Skeletal muscle tissue (tissue), 3 donors: ENCODE measurements at regions not wholly inside any gene's neighbourhood (a gene's known extent, or its start where the extent isn't known, plus 50 kb on each side); places are given as distances from the start of the nearest gene placed in this dataset.

Source experiments
- H3K27ac ChIP-seq: one replicate; pipeline ENCODE4 v1.7.0; 2013; ENCODE audit warnings: mild to moderate bottlenecking, low read depth, low read length, inconsistent platforms
- H3K27me3 ChIP-seq, 3 donors: one replicate each; pipeline ENCODE4 v1.7.0; 2013; ENCODE audit warnings: low read length in 3 of 3; ENCODE audit not compliant: control insufficient read depth in 3 of 3, insufficient read depth in 3 of 3
- H3K36me3 ChIP-seq, 3 donors: one replicate each; pipeline ENCODE4 v1.7.0; 2013; ENCODE audit warnings: low read length in 3 of 3; ENCODE audit not compliant: control insufficient read depth in 3 of 3, insufficient read depth in 3 of 3
- H3K4me1 ChIP-seq, 3 donors: one replicate each; pipeline ENCODE4 v1.7.0; 2013; ENCODE audit warnings: low read length in 3 of 3, mild to moderate bottlenecking in 3 of 3; ENCODE audit not compliant: control insufficient read depth in 3 of 3, insufficient read depth in 3 of 3
- H3K4me3 ChIP-seq, 3 donors: one replicate each; pipeline ENCODE4 v1.7.0; 2013; ENCODE audit warnings: low read length in 3 of 3
- H3K9ac ChIP-seq, 3 donors: one replicate each; pipeline ENCODE4 v1.7.0; 2013; ENCODE audit warnings: low read length in 3 of 3, mild to moderate bottlenecking in 3 of 3, moderate library complexity in 2 of 3, low read depth in 1 of 3
- H3K9me3 ChIP-seq, 3 donors: one replicate each; pipeline ENCODE4 v1.7.0; 2013; ENCODE audit warnings: low read length in 3 of 3; ENCODE audit not compliant: control insufficient read depth in 3 of 3
- donor health status: Osteomylitis.

GRCh38 chr5:2251751-2252150 lies 369.0 kb upstream of the IRX4 start:
- H3K9ac ChIP-seq: no peak overlapping the region
- H3K36me3 ChIP-seq: no peaks in the 10 kb centered on the region
- no peak overlapping the region for H3K4me3 ChIP-seq
- peaks cover 0 to 14% (median 4%) of the 10 kb centered on the region in 3 donors for H3K27me3 ChIP-seq
- no peaks in the 10 kb centered on the region for H3K4me1 ChIP-seq
- H3K27ac ChIP-seq: no peak overlapping the region
- H3K9me3 ChIP-seq: peaks cover 0 to 1% (median 0%) of the 10 kb centered on the region in 3 donors

- Histone ChIP-seq H3K9me3 (peaks cover 0 to 2% (median 0%) of the 10 kb centered on the region in 3 donors), H3K36me3 (no peaks in the 10 kb centered on the region), H3K9ac (no peak overlapping the region), H3K27ac (no peak overlapping the region), H3K27me3 (peaks cover 0 to 14% (median 2%) of the 10 kb centered on the region in 3 donors), H3K4me1 (no peaks in the 10 kb centered on the region), H3K4me3 (no peak overlapping the region)
These were observed 368.6 kb upstream of the IRX4 start for GRCh38 chr5:2251298-2251697.

DNA sequence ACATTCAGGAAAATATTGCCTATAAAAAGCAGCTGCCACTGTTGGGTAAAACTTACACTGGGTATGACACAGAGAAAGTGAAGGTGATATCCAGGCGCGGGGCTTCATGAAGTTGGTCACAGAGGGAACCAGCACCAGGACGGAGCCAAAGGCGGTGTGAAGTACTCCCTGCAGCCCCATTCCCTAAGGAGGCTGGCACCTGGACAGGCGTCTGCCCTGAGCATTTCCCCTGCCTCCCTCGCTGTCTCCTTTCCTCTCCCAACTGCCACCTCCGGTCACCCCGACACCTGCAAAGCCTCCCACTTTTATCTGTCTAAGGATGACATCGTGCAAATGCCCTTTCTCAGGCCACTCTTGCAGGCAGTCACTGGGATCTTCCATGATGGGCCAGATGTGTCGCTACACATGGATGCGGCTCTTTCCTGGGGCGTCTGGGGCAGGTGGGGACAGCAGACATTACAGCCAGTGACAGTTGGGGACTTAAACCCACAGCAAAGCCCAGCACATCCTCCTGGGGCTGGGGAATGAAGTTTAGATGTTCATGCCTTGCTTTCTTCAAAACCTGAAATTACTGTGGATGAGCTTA lies 367.7 kb upstream of the IRX4 start:
- Histone ChIP-seq H3K27me3 (peaks cover 0 to 10% (median 0%) of the 10 kb centered on the region in 3 donors), H3K9ac (no peak overlapping the region), H3K9me3 (peaks cover 0 to 2% (median 0%) of the 10 kb centered on the region in 3 donors), H3K4me3 (no peak overlapping the region), H3K36me3 (no peaks in the 10 kb centered on the region), H3K4me1 (no peaks in the 10 kb centered on the region), H3K27ac (no peak overlapping the region)

GRCh38 chr5:2249442-2249841 lies 366.7 kb upstream of the IRX4 start:
- Histone ChIP-seq H3K36me3 (no peaks in the 10 kb centered on the region), H3K9me3 (peaks cover 0 to 2% (median 0%) of the 10 kb centered on the region in 3 donors), H3K4me3 (no peak overlapping the region), H3K27me3 (peaks cover 0 to 10% (median 0%) of the 10 kb centered on the region in 3 donors), H3K27ac (no peak overlapping the region), H3K4me1 (no peaks in the 10 kb centered on the region), H3K9ac (no peak overlapping the region)

DNA sequence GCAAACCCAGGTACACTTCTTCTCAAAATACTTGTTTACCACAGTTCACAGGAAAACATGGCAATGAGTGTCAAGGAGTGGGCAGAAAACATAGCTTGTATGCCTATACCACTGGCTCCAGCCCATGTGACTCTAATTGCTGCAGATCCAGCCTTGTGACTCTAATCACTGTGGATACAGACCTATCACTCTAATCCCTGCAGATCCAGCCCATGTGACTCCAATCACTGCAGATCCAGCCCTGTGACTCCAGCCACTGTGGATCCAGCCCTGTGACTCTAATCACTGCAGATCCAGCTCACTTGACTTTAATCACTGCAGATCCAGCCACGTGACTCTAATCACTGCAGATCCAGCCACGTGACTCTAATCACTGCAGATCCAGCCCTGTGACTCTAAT lies 366.3 kb upstream of the IRX4 start:
- Histone ChIP-seq H3K27ac (no peak overlapping the region), H3K4me3 (no peak overlapping the region), H3K9ac (no peak overlapping the region), H3K9me3 (peaks cover 0 to 2% (median 0%) of the 10 kb centered on the region in 3 donors), H3K4me1 (no peaks in the 10 kb centered on the region), H3K27me3 (peaks cover 0 to 10% (median 0%) of the 10 kb centered on the region in 3 donors), H3K36me3 (no peaks in the 10 kb centered on the region)

DNA sequence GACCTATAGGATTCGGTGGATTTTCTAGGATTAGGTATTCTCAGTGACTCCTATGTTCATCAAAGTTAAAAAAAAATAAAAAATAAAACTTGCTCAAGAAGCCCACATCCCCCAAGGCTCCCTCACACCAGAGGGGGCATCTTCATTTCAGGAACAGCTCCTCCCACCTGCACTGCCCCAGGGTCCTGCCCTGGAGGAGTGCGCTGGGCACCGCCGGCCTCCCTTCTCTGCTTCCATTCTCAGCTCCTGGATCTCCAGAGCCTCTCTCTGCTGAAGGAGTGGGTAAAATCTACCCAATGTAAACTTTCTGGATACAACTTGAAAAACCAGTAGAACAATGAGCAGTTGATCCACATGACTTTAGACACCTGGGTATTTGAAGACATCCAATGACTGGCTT lies 359.8 kb upstream of the IRX4 start:
- Histone ChIP-seq H3K27ac (no peak overlapping the region), H3K9me3 (peaks cover 0 to 2% (median 0%) of the 10 kb centered on the region in 3 donors), H3K27me3 (no peaks in the 10 kb centered on the region), H3K9ac (no peak overlapping the region), H3K4me1 (no peaks in the 10 kb centered on the region), H3K4me3 (no peak overlapping the region), H3K36me3 (no peaks in the 10 kb centered on the region)

GRCh38 chr5:2241842-2242241 lies 359.1 kb upstream of the IRX4 start:
- H3K27ac ChIP-seq: no peak overlapping the region
- H3K27me3 ChIP-seq: no peaks in the 10 kb centered on the region
- H3K9ac ChIP-seq: no peak overlapping the region
- H3K4me1 ChIP-seq: no peaks in the 10 kb centered on the region
- no peak overlapping the region for H3K4me3 ChIP-seq
- no peaks in the 10 kb centered on the region for H3K36me3 ChIP-seq
- H3K9me3 ChIP-seq: peaks cover 0 to 1% (median 0%) of the 10 kb centered on the region in 3 donors

- H3K9me3 ChIP-seq: peaks cover 0 to 3% (median 0%) of the 10 kb centered on the region in 3 donors
- H3K4me3 ChIP-seq: no peak overlapping the region
- H3K27me3 ChIP-seq: no peaks in the 10 kb centered on the region
- no peaks in the 10 kb centered on the region for H3K36me3 ChIP-seq
- no peaks in the 10 kb centered on the region for H3K4me1 ChIP-seq
- H3K27ac ChIP-seq: no peak overlapping the region
- H3K9ac ChIP-seq: no peak overlapping the region
These were observed 357.6 kb upstream of the IRX4 start for GRCh38 chr5:2240118-2240904.

GRCh38 chr5:2239201-2239910 lies 356.6 kb upstream of the IRX4 start:
- no peaks in the 10 kb centered on the region for H3K4me1 ChIP-seq
- no peaks in the 10 kb centered on the region for H3K27me3 ChIP-seq

DNA sequence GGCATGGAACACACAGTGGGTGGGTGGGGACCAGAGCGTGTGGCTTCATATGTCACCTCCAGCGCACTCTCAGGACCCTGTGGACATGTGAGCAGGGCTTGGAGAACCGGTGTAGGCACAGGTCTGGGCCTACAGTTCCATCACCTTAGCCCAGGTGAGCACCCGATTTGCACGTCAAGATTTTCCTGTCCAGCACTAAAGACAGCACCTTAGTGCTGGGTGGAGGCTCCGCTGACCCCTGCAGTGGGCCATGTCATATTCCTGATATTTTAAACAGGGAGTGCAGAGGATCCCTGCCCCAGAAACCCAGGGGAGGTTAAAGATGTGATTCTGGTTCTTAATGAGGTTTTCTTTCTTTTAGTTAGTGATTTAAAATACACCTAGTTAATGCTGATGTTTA lies 356.0 kb upstream of the IRX4 start:
- no peak overlapping the region for H3K4me3 ChIP-seq
- H3K36me3 ChIP-seq: no peaks in the 10 kb centered on the region
- H3K27me3 ChIP-seq: no peaks in the 10 kb centered on the region
- H3K4me1 ChIP-seq: no peaks in the 10 kb centered on the region
- H3K27ac ChIP-seq: no peak overlapping the region
- no peak overlapping the region for H3K9ac ChIP-seq
- peaks cover 0 to 3% (median 0%) of the 10 kb centered on the region in 3 donors for H3K9me3 ChIP-seq

More at GRCh38 chr5:2239201-2239910, 356.6 kb upstream of the IRX4 start:
- Histone ChIP-seq H3K9ac (no peak overlapping the region), H3K9me3 (peaks cover 0 to 3% (median 0%) of the 10 kb centered on the region in 3 donors), H3K36me3 (no peaks in the 10 kb centered on the region), H3K4me3 (no peak overlapping the region), H3K27ac (no peak overlapping the region)
